BLaER1 (cell line): ENCODE measurements at regions not wholly inside any gene's neighbourhood (a gene's known extent, or its start where the extent isn't known, plus 50 kb on each side); places are given as distances from the start of the nearest gene placed in this dataset.

Source experiments
- H3K27ac ChIP-seq: shearing (Covaris generic); formaldehyde crosslinking; 2 replicates; pipeline ENCODE4 v1.8.1; 2022
- H3K27me3 ChIP-seq: shearing (Covaris generic); formaldehyde crosslinking; 2 replicates; pipeline ENCODE4 v1.8.1; 2022
- H3K36me3 ChIP-seq: shearing (Covaris generic); formaldehyde crosslinking; 2 replicates; pipeline ENCODE4 v1.8.1; 2022
- H3K4me1 ChIP-seq: shearing (Covaris generic); formaldehyde crosslinking; 2 replicates; pipeline ENCODE4 v1.8.1; 2022
- H3K4me2 ChIP-seq: shearing (Covaris generic); formaldehyde crosslinking; 2 replicates; pipeline ENCODE4 v1.8.1; 2022
- H3K4me3 ChIP-seq: shearing (Covaris generic); formaldehyde crosslinking; 2 replicates; pipeline ENCODE4 v1.8.1; 2022
- H3K9ac ChIP-seq: shearing (Covaris generic); formaldehyde crosslinking; 2 replicates; pipeline ENCODE4 v1.8.1; 2022
- H3K9me3 ChIP-seq: shearing (Covaris generic); formaldehyde crosslinking; 2 replicates; pipeline ENCODE4 v1.8.1; 2022
- H4K20me1 ChIP-seq: shearing (Covaris generic); formaldehyde crosslinking; 2 replicates; pipeline ENCODE4 v1.8.1; 2022
- Cebpa-rat ChIP-seq: shearing (Covaris generic); IDR thresholded peaks from 2 replicates; pipeline ENCODE4 v1.8.1; 2022

DNA sequence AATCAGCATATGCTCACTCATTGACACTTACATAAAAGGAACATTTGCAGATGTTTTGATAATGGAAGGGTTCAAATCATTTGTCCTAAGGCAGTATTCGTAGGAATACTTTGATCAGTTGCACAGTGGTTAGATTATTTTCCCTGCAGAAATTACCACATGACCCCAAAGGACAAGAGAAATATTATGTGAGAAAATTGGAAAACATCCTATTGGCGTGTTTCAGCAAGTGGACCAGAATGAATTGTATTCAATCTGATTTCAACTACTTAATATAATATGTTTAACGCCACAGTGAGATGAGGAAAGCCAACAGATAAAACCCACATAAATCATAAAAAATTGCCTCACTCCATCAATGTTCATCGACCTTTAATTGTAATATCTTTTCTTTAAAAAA lies 195.0 kb upstream of the MDFIC2 start:
- Histone ChIP-seq H3K4me3 (no peak overlapping the region), H3K27ac (no peak overlapping the region), H4K20me1 (no peaks in the 10 kb centered on the region), H3K4me2 (no peak overlapping the region), H3K9ac (no peak overlapping the region), H3K4me1 (peaks cover 13% of the 10 kb centered on the region), H3K27me3 (no peaks in the 10 kb centered on the region), H3K36me3 (no peaks in the 10 kb centered on the region), H3K9me3 (peaks cover 11% of the 10 kb centered on the region)
- no peak for TF ChIP-seq Cebpa-rat

GRCh38 chr3:70506775-70507174 lies 194.3 kb upstream of the MDFIC2 start:
- Histone ChIP-seq H4K20me1 (no peaks in the 10 kb centered on the region), H3K9me3 (peaks cover 15% of the 10 kb centered on the region), H3K36me3 (no peaks in the 10 kb centered on the region), H3K27ac (no peak overlapping the region), H3K27me3 (no peaks in the 10 kb centered on the region), H3K4me2 (no peak overlapping the region), H3K4me1 (peaks cover 20% of the 10 kb centered on the region), H3K9ac (no peak overlapping the region), H3K4me3 (no peak overlapping the region)
- TF ChIP-seq Cebpa-rat = no peak

- Histone ChIP-seq H3K27ac (peak overlapping the region; percentile 84), H3K36me3 (no peaks in the 10 kb centered on the region), H3K9ac (peak overlapping the region; percentile 28; the same call in 1 of the 2 replicates), H3K9me3 (peaks cover 23% of the 10 kb centered on the region), H3K4me2 (peak overlapping the region; percentile 72), H4K20me1 (no peaks in the 10 kb centered on the region), H3K4me3 (no peak overlapping the region), H3K4me1 (peaks cover 46% of the 10 kb centered on the region), H3K27me3 (no peaks in the 10 kb centered on the region)
- no peak for TF ChIP-seq Cebpa-rat
Observed at GRCh38 chr3:70501561-70501960, 189.1 kb upstream of the MDFIC2 start.

- no peaks in the 10 kb centered on the region for H3K4me1 ChIP-seq
- no peaks in the 10 kb centered on the region for H4K20me1 ChIP-seq
- H3K4me2 ChIP-seq = no peak overlapping the region
- H3K9me3 ChIP-seq = no peaks in the 10 kb centered on the region
- H3K27ac ChIP-seq = no peak overlapping the region
- H3K4me3 ChIP-seq = no peak overlapping the region
- H3K9ac ChIP-seq = no peak overlapping the region
- no peak for TF ChIP-seq Cebpa-rat
- H3K36me3 ChIP-seq = no peaks in the 10 kb centered on the region
- H3K27me3 ChIP-seq = no peaks in the 10 kb centered on the region
Observed at GRCh38 chr3:70488816-70489215, 176.4 kb upstream of the MDFIC2 start.

- Histone ChIP-seq H3K27ac (no peak overlapping the region), H3K27me3 (no peaks in the 10 kb centered on the region), H3K4me2 (no peak overlapping the region), H3K9ac (no peak overlapping the region), H3K36me3 (no peaks in the 10 kb centered on the region), H3K4me3 (no peak overlapping the region), H3K9me3 (no peaks in the 10 kb centered on the region), H4K20me1 (no peaks in the 10 kb centered on the region), H3K4me1 (no peaks in the 10 kb centered on the region)
- TF ChIP-seq Cebpa-rat = no peak
Observed at GRCh38 chr3:70488131-70488530, 175.7 kb upstream of the MDFIC2 start.

DNA sequence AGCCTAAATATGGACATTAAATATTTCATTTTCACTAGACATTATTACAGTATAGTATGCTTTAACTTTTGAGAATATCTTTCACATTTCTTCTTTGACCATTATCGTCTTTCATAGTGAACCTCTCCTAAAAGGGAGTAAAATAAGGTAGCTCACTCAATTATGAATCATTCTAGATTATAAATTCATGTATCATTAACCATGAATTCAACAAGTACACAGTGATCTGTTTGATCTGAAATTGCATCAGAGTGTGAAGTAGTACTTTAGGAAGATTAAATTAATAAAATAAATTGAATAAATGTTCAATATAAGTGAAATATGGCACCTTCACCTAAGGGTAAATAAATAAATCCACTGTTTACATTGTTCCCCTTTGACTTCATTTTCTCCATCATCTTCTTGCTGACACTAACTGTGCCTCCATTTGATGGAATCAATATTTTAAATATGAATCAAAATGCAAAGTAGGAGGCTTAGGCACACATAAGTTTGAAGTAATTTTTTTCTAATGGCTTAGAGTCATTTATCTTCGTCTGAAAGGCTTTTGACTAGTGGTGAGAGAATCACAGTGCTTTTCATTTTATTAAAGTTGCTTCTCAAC lies 174.1 kb upstream of the MDFIC2 start:
- no peak overlapping the region for H3K9ac ChIP-seq

DNA sequence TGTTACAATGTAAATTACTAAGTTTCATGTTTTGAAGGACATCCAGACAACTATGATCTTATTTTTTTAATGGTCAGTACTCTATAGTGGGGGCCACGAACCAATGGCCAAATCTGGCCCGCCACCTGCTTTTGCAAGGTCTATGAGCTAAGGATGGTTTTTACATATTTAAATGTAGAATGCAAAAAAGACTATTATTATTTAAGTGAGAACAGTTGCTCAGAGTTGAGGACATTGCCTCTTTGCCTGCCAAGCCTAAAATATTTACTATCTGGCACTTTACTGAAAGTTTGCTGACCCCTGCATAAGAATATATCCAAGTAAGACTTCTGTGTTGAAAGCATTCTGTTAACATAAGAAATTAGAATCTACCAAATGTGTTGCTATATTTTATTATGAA lies 163.7 kb upstream of the MDFIC2 start:
- Histone ChIP-seq H3K36me3 (no peaks in the 10 kb centered on the region), H3K9ac (no peak overlapping the region), H3K4me2 (no peak overlapping the region), H3K4me3 (no peak overlapping the region), H4K20me1 (no peaks in the 10 kb centered on the region), H3K27ac (no peak overlapping the region), H3K4me1 (no peaks in the 10 kb centered on the region), H3K27me3 (no peaks in the 10 kb centered on the region), H3K9me3 (peaks cover 6% of the 10 kb centered on the region; the same call in 1 of the 2 replicates)
- no peak for TF ChIP-seq Cebpa-rat

More for the DNA sequence above, 174.1 kb upstream of the MDFIC2 start:
- Histone ChIP-seq H3K9me3 (no peaks in the 10 kb centered on the region), H3K4me1 (no peaks in the 10 kb centered on the region), H4K20me1 (no peaks in the 10 kb centered on the region), H3K4me3 (no peak overlapping the region), H3K36me3 (no peaks in the 10 kb centered on the region), H3K4me2 (no peak overlapping the region), H3K27ac (no peak overlapping the region), H3K27me3 (no peaks in the 10 kb centered on the region)
- TF ChIP-seq Cebpa-rat = no peak

DNA sequence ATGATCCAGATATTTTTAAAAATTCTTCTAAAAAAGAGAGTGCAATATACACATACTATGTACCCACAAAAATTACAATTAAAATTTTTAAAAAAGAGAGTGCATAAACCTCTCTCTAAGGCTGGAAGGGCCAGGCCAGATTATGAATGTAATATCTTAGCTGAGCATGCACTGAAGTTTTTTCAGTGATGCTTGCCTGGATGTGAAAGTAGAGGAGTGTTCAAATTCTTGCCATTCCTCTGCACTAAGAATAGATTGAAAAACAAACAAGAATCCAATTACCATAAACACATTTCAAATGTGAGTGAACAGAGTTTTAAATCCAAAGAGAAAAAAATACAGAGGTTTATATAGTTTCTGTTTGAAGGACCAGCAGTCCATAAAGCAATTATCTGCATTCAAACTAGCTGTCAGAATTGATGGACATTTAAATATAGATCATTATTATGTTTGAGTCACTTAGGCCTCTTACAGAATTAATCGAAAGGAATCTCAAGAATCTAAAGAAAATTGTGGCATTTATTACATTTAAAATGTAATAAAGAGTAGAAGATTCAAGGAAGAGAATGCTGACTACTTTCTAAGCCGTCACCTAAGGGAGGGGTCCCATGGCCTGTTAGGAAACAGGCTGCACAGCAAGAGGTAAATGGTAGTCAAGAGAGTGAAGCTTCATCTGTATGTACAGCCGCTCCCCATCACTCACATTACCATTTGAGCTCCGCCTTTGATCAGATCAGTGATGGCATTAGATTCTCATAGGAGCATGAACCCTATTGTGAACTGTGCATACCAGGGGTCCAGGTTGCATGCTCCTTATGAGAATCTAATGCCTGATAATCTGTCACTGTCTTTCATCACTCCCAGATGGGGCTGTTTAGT lies 159.3 kb upstream of the MDFIC2 start:
- Histone ChIP-seq H3K27ac (no peak overlapping the region), H3K4me1 (no peaks in the 10 kb centered on the region), H3K9me3 (no peaks in the 10 kb centered on the region), H3K27me3 (no peaks in the 10 kb centered on the region), H4K20me1 (no peaks in the 10 kb centered on the region), H3K36me3 (no peaks in the 10 kb centered on the region), H3K4me2 (no peak overlapping the region), H3K9ac (no peak overlapping the region), H3K4me3 (no peak overlapping the region)
- TF ChIP-seq Cebpa-rat = no peak

GRCh38 chr3:70466096-70466495 lies 153.7 kb upstream of the MDFIC2 start:
- Histone ChIP-seq H3K9ac (no peak overlapping the region), H3K27me3 (no peaks in the 10 kb centered on the region), H3K4me2 (no peak overlapping the region), H3K4me3 (no peak overlapping the region), H3K9me3 (peaks cover 13% of the 10 kb centered on the region), H4K20me1 (no peaks in the 10 kb centered on the region), H3K27ac (no peak overlapping the region), H3K4me1 (no peaks in the 10 kb centered on the region), H3K36me3 (no peaks in the 10 kb centered on the region)
- TF ChIP-seq Cebpa-rat = no peak

DNA sequence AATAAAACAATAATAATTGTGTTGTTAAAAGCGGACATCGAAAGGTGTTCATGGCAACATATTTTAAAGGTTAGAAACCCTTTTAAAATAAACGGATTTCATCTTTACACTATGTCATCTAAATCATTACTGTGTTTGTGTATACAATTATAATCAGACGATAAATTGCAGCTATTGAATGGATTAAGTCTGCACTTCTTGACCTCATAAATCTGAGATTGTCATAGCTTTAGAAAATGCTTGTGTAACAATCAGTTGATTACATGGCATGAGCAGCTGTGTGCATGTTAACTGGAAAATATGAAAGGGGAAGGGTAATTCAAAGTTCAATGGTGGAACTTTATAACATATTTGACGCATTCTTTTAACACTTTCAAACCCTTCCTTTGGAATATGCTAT lies 152.4 kb upstream of the MDFIC2 start:
- H3K36me3 ChIP-seq = no peaks in the 10 kb centered on the region
- no peak for TF ChIP-seq Cebpa-rat
- no peak overlapping the region for H3K27ac ChIP-seq
- no peaks in the 10 kb centered on the region for H3K4me1 ChIP-seq
- no peak overlapping the region for H3K4me2 ChIP-seq
- H3K27me3 ChIP-seq = no peaks in the 10 kb centered on the region
- H3K9ac ChIP-seq = no peak overlapping the region
- peaks cover 13% of the 10 kb centered on the region for H3K9me3 ChIP-seq
- no peak overlapping the region for H3K4me3 ChIP-seq
- H4K20me1 ChIP-seq = no peaks in the 10 kb centered on the region
